GM19463 (cell line): ENCODE measurements at regions not wholly inside any gene's neighbourhood (a gene's known extent, or its start where the extent isn't known, plus 50 kb on each side); places are given as distances from the start of the nearest gene placed in this dataset.
"Not testable (repeated sequence)": the region's sequence is repeated elsewhere in the genome, so short reads cannot be mapped to it uniquely, and the experiment has no call there.

Experiments used
- ATAC-seq: cut with Tn5 transposase; IDR thresholded peaks from one replicate; pipeline ENCODE4 v1.9.1; 2021; ENCODE audit warnings: mild to moderate bottlenecking, moderate library complexity; ENCODE audit not compliant: unreplicated experiment

DNA sequence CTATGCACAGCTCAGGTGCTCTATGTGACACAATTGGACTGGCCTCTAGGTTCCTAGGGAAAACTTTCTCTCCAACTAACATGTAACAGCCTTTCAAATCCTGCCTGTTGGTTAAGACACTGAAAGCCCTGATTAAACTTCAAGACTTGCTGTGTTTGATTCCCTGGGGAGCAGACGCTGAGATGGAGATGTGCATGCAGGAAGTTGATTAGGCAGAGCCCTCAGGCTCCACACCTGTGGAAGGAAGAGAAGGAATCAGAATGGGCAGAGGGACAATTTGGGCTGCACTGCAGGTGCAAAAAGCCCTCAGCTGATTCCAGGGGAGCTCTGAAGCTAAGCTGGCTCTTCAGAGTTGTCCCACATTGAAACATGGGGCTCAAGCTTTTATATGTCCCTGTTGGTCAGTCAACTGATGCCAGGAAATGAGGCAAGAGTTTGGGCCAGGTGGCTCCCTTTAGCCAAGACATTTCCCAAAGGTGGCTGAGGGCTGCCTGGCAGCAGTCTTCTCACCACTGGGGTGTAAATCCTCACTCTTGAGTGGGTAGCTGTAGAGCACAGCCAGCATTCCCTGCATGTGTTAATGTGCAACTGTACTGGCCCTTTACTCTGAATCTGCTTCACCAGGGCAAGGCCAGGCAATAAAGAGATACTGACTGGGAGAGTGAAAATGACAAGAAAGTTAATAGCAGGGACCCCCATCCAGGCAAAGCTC is 199.5 kb upstream of the DDX18 start:
- ATAC-seq, result no peak

DNA sequence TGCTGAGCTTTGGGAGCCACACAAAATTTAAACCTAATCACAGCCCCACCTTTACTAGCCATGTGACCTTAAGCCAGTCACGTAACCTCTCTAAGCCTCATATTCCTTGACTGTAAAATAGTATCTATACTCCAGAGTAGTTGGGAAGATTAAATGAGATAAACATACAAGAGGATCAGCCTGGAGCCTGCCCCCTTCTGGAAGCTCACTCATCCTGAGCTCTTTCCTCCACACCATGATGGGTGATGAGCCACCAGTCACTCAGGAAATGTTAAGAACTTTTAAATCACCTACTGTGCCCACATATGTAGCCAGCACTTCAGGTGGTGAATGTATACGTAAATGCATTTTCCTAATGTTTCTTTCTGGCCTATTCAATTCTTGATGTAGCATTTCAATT is 195.9 kb upstream of the DDX18 start:
- no peak for ATAC-seq

DNA sequence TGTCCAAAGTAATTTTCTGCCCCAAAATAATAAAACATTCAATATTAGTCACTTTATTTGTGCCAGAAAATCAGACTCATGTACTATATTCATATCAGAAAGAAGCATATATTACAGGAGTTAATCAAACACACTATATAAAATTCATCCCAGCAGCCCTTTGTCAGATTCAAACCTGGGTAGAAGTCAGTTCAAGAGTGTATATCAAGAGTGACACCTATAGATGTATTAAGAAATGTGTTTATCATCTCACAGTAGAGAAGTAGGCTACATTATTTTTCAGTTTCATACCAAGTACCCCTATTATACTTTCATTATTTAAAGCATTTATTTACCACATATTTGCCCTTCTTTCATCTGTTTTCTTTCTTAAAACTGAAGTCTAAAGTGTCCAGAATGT is 193.2 kb upstream of the DDX18 start:
- ATAC-seq, result no peak

DNA sequence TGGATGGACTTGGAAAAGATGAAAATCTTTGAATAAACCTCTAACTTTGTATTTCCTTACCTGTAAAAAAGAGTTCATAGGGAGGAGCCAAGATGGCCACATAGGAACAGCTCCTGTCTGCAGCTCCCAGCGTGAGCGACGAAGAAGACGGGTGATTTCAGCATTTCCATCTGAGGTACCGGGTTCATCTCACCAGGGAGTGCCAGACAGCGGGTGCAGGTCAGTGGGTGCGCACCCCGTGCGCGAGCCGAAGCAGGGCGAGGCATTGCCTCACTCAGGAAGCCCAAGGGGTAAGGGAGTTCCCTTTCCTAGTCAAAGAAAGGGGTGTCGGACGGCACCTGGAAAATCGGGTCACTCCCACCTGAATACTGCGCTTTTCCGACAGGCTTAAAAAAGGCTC is 191.3 kb upstream of the DDX18 start:
- ATAC-seq, result not testable (repeated sequence)

DNA sequence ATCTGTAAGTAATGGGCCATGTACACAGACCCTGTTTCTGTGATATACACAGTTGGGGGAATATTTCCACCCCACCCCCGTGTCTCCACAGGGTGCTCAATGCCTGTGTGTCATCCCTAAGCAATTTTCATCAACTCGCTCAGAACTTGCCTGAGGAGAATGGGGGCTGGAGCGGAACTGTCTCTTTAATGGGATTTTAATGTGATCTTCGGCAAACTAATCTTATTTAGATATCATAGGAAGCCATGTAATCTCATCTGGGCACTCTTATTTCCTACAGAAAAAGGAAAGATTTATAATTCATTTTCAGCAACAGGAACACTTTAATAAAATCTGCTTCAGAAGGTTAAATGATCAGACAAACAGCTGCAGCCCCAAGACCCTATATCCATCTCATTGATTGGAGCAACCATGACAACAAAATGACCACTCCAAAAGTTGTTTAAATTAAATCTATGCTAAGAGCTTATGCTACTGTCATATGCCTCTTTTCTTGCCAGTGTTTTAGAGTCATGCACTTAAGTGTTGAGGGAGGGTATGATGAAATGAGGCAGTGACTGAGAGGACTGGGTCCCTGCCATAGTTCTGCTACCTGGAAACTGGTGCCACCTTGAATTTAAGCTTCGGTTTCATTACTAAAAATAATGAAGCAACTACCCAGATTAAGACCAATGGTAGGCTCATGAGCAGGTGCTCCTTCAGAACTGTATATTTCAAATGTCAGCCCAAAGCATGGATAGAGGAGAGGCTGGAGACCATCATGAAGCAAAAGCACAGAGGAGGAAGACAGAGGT is 183.1 kb upstream of the DDX18 start:
- no peak for ATAC-seq

DNA sequence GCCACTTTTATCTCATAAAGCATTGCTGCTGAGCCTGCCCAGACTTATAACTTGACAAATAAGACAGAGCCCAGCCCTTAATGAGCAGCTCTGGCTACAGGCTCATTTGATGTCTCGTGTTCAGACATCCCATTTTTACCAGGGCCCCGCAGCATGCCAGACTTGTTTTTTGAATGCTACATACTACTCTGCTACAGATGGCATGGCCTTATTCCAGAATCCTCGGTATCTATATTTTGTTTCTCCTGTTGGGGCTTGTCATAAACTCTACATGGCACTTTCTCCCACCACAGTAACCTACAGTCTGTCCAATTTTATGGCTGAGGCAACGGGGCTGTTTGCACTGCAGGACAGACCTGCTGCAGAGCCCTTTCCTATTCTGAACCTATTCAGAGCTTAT is 179.0 kb upstream of the DDX18 start:
- ATAC-seq, result no peak

DNA sequence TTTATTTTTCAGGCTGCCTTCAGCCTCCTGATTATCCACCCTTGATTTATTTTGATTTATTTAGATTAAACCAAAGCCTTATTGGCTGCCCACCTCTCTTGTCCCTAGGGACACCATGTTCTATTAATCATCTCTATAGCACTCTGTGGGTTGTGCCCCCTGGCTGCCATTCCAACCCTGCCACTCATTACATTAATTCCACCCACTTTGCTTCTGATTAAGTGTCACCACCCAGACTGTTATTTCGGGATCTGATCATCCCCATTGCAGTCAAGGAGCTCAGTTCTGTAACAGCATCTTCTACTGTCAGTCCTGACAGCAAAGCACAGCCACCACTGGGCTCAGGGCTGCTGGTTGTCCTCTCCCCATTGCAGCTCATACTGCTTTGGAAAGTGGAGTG is 175.1 kb upstream of the DDX18 start:
- ATAC-seq, result no peak

DNA sequence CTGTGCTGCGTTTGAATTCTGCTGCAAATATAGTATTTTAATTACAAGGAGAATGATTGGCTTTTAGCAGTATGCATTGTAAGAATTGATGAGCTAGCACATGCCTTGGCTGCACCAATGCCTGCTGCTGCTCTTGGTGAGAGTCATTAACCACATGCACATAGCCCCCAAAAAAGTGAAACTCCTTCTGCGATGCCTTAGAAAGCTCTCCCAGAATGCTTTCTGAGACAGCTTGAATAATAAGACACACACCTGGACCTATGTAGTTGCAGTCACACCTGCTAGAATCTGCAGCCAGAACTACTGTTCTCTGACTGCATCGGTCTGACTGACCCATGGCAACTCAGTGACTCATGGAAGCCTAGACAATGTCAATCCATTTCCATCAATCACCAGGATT is 170.1 kb upstream of the DDX18 start:
- ATAC-seq, result no peak

DNA sequence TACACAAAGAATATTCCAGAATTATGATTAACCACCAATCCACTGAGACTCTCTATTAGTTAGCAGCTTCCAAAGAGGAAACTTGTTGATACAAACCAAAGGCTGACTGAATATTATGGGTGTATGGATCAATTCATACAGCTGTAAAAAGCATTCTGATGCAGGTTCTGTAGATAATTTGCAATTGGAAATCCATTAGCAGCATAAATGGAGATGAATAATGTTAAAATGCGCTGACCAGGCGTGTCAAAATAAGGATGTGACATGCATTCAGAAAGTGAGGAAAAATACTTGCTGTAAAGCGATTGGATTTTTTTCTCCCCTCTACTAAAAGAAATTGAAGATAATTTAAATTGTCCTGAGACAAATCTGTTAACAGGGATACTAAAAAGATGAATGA is 169.0 kb upstream of the DDX18 start:
- no peak for ATAC-seq

DNA sequence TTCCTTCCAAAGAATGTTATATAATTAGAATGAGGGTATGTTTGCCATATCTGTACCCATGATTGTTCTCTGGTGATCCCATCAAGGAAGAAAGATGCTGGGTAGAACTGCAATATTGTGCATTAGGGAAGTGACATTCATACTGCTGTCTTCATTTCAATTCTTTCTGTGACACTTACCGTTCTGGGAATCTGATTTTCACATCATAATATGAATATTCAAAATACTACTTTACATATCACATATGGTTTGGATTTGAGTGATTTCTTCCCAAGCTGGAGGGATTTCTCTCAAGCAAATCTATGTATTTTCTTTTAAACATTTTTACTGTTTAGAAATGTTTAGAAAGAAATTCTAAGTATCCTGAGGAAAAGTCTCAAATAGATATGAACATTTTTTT is 168.4 kb upstream of the DDX18 start:
- ATAC-seq, result no peak

DNA sequence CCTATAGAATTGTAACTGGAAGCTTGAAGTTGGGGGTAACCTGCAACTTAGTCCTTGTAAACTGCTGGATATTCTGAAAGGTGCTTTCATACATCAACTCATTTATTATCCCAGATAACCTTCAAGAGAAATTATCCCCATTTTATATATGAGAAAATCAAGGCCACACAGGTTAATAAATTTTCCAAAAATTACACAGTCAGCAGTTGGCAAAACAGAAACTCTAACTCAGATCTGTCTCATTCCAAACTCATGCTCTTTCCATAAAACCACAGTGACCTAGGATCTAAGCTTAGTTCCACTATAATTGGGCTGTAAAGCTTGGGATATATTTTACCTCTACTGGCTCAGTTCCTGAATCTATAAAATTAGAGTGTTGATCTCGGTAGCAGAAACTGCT is 167.6 kb upstream of the DDX18 start:
- ATAC-seq, result no peak

DNA sequence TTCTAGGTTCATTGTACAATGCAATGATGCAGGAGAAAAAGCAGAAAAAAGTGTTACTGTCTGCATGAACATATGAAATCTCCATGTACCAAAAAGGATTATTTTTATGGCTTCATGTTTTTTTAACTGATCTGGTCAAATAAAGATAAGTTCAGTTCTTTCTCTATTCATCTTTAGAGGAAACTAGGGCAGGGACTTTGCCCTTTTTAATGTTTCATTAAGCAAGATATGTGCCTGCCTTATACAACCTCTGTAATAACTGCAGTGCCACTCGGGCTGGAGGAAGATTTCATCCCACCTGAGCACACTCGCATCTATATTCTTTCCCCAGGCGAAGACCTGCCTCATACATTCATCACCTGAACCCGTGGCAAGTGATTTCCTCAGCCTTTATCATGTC is 157.9 kb upstream of the DDX18 start:
- no peak for ATAC-seq

DNA sequence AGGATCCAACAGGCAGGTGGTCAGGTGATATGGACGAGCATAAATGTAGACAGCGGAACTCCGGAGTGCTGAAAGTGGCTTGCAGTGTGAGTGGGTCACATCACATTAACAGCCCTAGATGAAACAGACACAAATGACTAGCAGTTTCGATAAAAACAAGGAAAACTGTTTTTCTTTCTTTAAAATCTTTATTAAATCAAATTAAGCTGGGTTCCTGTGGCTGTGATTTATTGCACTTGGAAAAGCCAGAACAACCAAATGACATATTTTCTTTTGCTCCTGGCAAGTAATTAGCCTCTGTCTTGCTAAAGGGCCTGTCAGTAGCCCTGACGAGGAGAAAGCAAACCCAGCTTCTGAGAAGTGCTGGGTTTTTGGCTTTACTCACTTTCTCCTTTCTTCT is 152.9 kb upstream of the DDX18 start:
- no peak for ATAC-seq

DNA sequence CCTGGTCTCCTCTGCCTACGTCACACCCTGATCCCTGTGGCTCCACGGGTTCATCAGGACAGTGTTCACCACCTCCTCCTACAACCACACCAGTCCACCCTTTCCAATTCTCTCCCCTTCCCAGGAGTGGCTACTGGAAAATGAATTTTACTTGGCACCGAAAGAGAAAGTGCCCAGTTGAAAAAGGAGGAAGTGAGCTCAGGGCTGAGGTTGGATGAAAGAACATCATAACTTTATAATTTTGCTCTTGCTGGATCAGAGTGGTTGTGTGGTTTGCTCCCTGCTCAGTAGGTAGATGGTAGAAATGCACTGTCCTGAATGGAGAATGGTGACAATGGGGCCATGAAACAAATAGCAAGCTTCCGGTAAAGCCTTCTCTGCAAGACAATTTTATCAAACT is 140.3 kb upstream of the DDX18 start:
- ATAC-seq, result no peak

DNA sequence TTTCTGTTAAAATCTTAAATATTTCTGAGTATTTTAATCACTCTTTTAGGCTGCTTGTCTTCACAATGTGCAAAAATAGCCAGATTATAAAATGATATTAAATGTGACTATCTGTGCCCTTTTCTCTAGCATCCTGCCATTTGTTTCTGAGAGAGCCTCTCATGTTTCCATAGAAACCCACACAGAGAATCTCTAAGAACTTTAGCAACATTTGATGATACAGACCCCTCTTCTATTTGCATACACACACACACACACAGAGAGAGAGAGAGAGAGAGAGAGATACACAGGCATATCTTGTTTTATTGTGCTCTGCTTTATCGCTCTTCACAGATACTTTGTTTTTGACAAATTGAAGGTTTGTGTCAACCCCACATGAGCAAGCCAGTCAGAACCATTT is 134.5 kb upstream of the DDX18 start:
- no peak for ATAC-seq

DNA sequence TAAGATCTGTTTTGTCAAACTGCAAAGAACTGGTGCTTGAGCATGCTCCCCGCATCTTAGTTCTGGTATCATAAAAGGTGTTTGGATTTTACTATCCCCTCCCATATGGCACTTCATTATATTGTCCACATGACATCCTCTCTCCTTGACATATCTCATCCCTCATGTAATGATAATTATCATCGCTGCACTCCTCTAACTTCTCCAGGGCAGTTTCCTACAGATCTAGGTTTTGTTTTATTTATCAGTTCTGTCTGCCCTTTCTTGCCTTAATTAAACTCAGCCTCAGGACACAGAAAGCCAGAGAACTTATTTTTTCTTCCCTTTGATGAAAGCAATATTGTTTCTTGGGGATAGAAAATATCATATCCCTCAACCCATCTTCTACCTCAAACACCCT is 129.6 kb upstream of the DDX18 start:
- no peak for ATAC-seq

DNA sequence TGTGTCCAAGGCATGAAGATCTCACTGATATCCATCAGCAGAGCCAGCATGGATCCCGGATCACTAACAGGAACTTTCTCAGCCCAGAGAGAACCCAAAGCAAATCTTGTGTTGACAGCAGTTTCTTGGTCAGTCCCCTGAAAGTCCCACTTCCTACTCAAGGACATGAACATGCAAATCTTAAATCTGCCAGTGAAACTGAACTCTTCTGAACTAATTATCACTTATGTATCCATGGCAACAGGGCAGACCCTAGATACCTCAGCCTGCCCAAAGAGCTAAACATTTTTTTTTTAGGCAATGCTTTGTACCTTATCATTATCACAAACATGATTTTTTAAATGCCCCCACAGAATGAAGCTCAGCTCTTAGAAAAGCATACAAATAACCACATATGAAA is 127.8 kb upstream of the DDX18 start:
- peak; percentile 99 for ATAC-seq

DNA sequence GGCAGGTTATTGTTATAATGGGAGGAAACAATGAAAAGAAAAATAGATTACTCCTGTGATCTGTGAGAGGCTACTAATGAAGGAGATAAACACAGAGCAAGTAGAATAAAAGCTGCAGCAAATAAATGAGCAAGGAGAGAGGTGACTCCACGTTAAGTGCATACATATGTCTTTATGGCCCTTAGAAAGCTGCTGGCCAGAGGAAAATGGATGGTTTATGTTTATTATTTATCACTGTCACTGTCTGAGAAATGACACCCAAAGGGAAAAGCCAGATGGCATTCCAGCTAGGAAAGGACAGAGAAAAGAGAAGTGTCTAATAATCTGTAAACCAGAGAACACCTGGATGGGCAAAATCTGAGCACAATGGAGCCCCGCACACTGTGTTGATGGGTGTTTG is 122.9 kb upstream of the DDX18 start:
- ATAC-seq, result no peak

DNA sequence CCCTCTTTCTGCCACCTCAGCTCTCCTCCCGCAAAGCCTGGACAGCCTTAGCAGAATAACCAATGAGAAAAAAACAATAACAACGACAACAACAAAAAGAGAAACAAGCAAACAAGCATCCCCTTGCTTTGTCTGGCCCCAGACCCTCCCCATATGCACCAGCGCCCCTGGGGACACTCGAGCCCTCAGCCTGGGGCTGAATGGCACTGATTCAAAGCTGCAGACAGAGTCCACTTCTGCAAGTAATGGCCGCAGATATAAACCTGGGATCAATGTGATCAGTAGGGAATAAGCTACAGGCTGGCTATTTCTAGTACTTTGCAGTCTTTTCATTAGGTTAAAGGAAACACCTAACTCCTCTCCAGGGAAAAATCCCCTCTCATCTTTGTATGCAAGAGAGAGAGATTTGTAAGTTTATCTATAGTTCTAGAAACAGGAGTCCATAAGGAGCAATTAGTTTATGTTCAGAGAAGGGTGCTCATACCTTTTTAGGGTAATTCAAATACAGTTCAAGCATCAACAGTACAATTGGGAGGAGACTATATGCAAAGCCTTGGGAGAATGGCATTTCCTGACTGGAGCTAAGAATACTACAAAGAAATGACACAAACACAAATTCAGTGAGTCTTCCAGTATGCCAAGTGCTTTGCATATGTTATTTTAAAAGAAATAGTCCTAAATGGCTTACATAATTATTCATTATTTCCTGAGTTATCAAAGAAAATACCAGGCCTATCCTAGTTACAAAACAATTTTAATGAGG is 122.3 kb upstream of the DDX18 start:
- no peak for ATAC-seq

DNA sequence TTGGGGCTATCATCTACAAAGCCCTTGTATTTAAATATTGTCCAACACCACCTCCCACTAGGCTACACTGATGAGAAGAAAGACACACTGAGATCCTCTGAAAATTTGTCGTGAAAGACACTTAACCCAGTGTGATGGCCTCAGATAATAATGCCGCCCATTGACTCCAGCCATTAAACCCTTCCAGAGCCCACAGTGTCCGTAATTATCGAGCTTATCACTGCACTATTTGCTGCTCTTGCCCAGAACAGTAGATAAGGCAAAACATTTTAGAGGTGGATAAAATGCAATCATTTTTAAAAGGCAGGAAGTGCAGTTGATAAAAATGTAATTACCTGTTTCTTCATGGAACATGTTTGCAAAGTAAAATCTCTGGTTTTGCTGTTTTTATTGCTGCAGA is 121.3 kb upstream of the DDX18 start:
- ATAC-seq, result no peak

DNA sequence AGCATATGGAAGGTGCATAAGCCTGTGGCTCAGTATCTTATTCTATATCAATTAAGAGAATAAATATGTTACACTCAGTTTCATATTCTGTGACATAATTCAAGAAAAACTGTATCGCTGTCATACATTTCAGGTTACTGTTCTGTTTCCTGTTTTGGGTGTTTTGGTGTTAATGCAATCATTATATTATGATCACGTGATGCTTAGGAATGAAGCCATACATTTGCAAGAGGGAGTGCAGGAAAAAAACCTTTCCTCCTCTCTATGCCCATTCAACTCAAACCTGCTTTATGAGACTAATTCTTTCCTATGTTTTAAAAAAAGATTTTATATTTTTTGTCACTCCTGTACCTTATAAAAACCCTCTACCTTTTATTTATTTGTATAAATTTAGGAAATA is 120.8 kb upstream of the DDX18 start:
- ATAC-seq, result no peak

DNA sequence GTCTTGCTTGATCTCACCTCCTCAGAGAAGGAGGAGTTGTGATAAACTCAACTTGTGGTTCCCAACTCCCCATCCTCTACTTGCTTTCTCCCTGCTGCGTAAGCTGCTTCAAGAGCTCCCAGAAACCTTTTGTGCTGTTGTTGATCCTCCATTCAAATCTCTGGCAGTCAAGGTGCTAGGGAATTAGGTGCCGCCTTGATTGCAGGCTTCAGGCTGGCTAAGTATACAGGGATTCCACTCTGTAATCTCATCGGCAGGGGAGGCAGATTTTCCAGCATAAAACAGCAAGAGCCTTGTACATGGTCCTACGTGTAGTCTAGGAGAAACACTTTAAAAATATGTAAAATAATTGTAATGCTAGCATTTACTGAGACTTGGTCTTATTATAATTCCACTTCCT is 116.2 kb upstream of the DDX18 start:
- ATAC-seq, result no peak
